ENCODE measurements at regions not wholly inside any gene's neighbourhood (a gene's known extent, or its start where the extent isn't known, plus 50 kb on each side); places are given as distances from the start of the nearest gene placed in this dataset.

DNA sequence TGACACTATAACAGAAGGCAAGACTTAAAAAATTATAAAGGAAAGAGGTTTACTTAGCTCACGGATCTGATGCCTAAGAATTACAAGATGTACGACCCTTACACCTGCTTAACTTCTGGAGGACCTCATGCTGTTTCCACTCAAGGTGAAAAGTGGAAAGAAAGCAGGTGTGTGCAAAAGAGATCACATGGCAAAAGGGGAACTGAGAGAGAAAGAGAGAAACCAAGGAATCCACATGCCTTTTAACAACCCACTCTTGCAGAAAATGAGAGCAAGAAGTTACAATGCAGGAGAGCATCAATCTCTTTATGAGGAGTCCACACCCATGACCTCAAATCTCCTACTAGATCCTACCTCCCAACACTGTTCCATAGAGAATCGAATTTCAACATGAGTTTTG is 2382.2 kb downstream of the TP53TG3F start:
- Mint-ChIP-seq H3K27ac (no peak overlapping the region), H3K4me3 (no peak overlapping the region), H3K4me1 (no peaks in the 10 kb centered on the region), H3K27me3 (ENCODE audit: low read depth) (no peaks in the 10 kb centered on the region), H3K9me3 (peaks cover 77% of the 10 kb centered on the region), H3K36me3 (no peaks in the 10 kb centered on the region)
- TF ChIP-seq, protein P1, sequence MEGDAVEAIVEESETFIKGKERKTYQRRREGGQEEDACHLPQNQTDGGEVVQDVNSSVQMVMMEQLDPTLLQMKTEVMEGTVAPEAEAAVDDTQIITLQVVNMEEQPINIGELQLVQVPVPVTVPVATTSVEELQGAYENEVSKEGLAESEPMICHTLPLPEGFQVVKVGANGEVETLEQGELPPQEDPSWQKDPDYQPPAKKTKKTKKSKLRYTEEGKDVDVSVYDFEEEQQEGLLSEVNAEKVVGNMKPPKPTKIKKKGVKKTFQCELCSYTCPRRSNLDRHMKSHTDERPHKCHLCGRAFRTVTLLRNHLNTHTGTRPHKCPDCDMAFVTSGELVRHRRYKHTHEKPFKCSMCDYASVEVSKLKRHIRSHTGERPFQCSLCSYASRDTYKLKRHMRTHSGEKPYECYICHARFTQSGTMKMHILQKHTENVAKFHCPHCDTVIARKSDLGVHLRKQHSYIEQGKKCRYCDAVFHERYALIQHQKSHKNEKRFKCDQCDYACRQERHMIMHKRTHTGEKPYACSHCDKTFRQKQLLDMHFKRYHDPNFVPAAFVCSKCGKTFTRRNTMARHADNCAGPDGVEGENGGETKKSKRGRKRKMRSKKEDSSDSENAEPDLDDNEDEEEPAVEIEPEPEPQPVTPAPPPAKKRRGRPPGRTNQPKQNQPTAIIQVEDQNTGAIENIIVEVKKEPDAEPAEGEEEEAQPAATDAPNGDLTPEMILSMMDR (IDR thresholded peaks at IDR 0.05; ENCODE audit: unreplicated experiment): no peak
- DNase-seq (ENCODE audit: low spot score in 2 of 2, unreplicated experiment in 2 of 2): no peak

DNA sequence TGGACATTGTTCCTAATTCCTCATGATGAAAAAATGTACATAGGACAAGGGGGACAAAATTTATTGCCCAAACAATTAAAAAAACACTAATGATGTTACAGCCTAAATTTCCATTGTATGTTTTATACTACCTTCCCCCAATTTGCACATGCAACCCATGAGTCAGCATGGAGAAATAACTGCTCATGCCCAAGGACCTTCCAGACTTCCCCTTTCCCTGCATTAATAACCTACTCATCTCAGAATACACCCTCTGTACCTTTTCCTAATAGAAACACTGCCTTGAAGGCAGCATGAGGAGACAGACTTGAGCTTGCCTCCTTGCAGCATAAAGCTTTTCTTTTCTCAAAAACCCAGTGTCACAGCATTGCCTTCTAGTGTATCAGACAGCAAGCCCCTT is 2402.8 kb downstream of the TP53TG3F start:
- DNase-seq (ENCODE audit: low spot score in 2 of 2, unreplicated experiment in 2 of 2): no peak
- H3K4me1 Mint-ChIP-seq: no peaks in the 10 kb centered on the region
- H3K27ac Mint-ChIP-seq: no peak overlapping the region
- H3K9me3 Mint-ChIP-seq: peaks cover 71% of the 10 kb centered on the region
- no peak overlapping the region for H3K4me3 Mint-ChIP-seq
- no peaks in the 10 kb centered on the region for H3K36me3 Mint-ChIP-seq
- TF ChIP-seq, protein P1 (IDR thresholded peaks at IDR 0.05; ENCODE audit: unreplicated experiment): no peak
- H3K27me3 Mint-ChIP-seq (ENCODE audit: low read depth): no peaks in the 10 kb centered on the region

DNA sequence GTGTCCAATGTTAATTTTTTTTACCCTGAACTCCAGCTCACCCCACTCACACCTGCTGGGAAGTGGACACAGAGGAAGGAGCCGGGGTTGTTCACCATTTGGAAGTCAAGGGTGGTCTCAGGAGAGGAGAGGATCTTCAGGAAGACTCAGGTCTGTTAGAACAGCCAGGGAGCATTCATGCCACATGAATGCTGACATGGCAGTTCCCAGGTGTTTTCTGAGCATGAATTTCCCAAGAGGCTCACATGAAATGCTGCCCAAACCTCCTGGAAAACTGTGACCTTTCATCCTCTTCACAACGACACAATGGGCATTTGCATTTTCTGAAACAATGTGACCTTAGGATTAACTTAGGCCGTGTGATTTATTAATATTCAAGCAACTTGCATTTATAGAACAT is 2409.2 kb downstream of the TP53TG3F start:
- no peak for DNase-seq (ENCODE audit: low spot score in 2 of 2, unreplicated experiment in 2 of 2)
- H3K4me1 Mint-ChIP-seq: no peaks in the 10 kb centered on the region
- no peak overlapping the region for H3K27ac Mint-ChIP-seq
- H3K36me3 Mint-ChIP-seq: no peaks in the 10 kb centered on the region
- TF ChIP-seq, protein P1 (IDR thresholded peaks at IDR 0.05; ENCODE audit: unreplicated experiment): no peak
- no peak overlapping the region for H3K4me3 Mint-ChIP-seq
- peaks cover 76% of the 10 kb centered on the region for H3K9me3 Mint-ChIP-seq
- H3K27me3 Mint-ChIP-seq (ENCODE audit: low read depth): no peaks in the 10 kb centered on the region

DNA sequence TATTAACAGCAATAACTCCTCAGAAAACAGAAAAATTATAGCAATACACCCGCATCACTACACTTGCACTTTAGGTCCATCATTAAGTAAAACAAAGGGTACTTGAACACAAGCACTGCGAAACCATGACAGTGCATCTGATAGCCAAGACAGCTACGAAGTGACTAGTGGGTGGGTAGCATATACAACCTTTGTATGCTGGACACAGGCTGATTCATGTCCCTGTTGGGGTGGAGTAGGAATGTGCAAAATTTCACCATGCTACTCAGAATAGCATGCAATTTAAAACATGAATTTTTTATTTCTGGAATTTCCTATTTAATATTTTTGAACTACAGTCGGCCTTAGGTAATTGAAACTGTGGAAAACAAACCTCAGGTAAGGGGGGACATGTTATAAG is 2414.1 kb downstream of the TP53TG3F start:
- no peaks in the 10 kb centered on the region for H3K4me1 Mint-ChIP-seq
- no peak overlapping the region for H3K27ac Mint-ChIP-seq
- H3K9me3 Mint-ChIP-seq: peaks cover 73% of the 10 kb centered on the region
- TF ChIP-seq, protein P1 (IDR thresholded peaks at IDR 0.05; ENCODE audit: unreplicated experiment): no peak
- no peak overlapping the region for H3K4me3 Mint-ChIP-seq
- no peaks in the 10 kb centered on the region for H3K36me3 Mint-ChIP-seq
- no peaks in the 10 kb centered on the region for H3K27me3 Mint-ChIP-seq (ENCODE audit: low read depth)
- DNase-seq (ENCODE audit: low spot score in 2 of 2, unreplicated experiment in 2 of 2): no peak

DNA sequence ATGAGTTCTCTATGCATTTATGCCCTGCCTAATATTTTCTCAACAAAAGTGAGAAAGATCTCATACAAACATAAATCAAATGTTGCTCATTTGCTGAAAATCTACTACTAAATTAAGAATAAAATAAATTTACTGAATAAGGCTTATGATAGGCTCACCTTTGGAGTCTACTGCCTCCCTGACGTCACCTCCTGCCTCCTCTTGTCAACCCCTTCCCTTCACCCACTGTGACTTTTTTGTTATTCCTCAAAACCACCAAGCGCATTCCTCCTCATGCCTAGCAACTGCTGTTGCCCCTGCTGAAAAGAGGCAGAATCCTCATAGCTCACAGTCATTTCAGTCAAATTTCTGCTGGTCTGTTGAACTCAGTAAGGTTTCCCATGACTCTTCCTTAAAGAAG is 2422.2 kb downstream of the TP53TG3F start:
- no peak overlapping the region for H3K4me3 Mint-ChIP-seq
- H3K4me1 Mint-ChIP-seq: no peaks in the 10 kb centered on the region
- H3K27me3 Mint-ChIP-seq (ENCODE audit: low read depth): no peaks in the 10 kb centered on the region
- DNase-seq (ENCODE audit: low spot score in 2 of 2, unreplicated experiment in 2 of 2): no peak
- H3K9me3 Mint-ChIP-seq: peaks cover 80% of the 10 kb centered on the region
- TF ChIP-seq, protein P1 (IDR thresholded peaks at IDR 0.05; ENCODE audit: unreplicated experiment): no peak
- no peak overlapping the region for H3K27ac Mint-ChIP-seq
- H3K36me3 Mint-ChIP-seq: no peaks in the 10 kb centered on the region

DNA sequence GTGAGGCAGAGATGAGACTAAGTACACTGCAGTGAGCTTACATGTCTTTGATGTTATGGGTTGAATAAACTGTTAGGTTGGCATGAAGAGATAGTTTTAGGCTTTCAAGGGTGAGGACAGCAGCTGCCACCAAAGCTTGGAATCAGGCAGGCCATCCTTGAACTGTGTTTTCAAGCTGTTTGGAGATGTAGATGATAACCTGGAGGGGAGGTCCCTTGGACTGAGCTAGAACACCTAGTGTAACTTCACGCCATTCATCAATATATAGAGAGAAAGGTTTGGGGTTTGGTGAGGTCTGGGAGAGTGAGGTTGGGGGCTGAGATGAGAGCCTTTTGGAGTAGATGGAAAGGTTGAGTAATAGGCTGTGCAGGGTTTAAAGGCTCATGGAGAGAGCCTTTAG is 2447.0 kb downstream of the TP53TG3F start:
- H3K4me1 Mint-ChIP-seq: no peaks in the 10 kb centered on the region
- no peaks in the 10 kb centered on the region for H3K27me3 Mint-ChIP-seq (ENCODE audit: low read depth)
- H3K9me3 Mint-ChIP-seq: peaks cover 90% of the 10 kb centered on the region
- H3K27ac Mint-ChIP-seq: no peak overlapping the region
- TF ChIP-seq, protein P1 (IDR thresholded peaks at IDR 0.05; ENCODE audit: unreplicated experiment): no peak
- H3K4me3 Mint-ChIP-seq: no peak overlapping the region
- peaks cover 9% of the 10 kb centered on the region for H3K36me3 Mint-ChIP-seq
- no peak for DNase-seq (ENCODE audit: low spot score in 2 of 2, unreplicated experiment in 2 of 2)
